GM18858 (cell line): ENCODE measurements at regions not wholly inside any gene's neighbourhood (a gene's known extent, or its start where the extent isn't known, plus 50 kb on each side); places are given as distances from the start of the nearest gene placed in this dataset.
"Not testable (repeated sequence)": the region's sequence is repeated elsewhere in the genome, so short reads cannot be mapped to it uniquely, and the experiment has no call there.

ENCODE experiments used
- ATAC-seq: cut with Tn5 transposase; IDR thresholded peaks from one replicate; pipeline ENCODE4 v1.9.1; 2021; ENCODE audit not compliant: unreplicated experiment

- no peak for ATAC-seq
These were observed 572.2 kb upstream of the SOX9 start for GRCh38 chr17:71548540-71549190.

- ATAC-seq = no peak
These were observed 570.1 kb upstream of the SOX9 start for GRCh38 chr17:71550675-71551074.

- no peak for ATAC-seq
These were observed 567.4 kb upstream of the SOX9 start for GRCh38 chr17:71553381-71553780.

- no peak for ATAC-seq
These were observed 561.9 kb upstream of the SOX9 start for GRCh38 chr17:71558901-71559300.

- no peak for ATAC-seq
These were observed 548.5 kb upstream of the SOX9 start for GRCh38 chr17:71572343-71572742.

GRCh38 chr17:71578446-71578845 is 542.4 kb upstream of the SOX9 start:
- ATAC-seq = no peak

GRCh38 chr17:71580220-71580619 is 540.6 kb upstream of the SOX9 start:
- ATAC-seq = no peak

GRCh38 chr17:71585540-71585939 is 535.3 kb upstream of the SOX9 start:
- no peak for ATAC-seq

GRCh38 chr17:71592431-71592830 is 528.4 kb upstream of the SOX9 start:
- ATAC-seq = no peak

- no peak for ATAC-seq
These were observed 527.7 kb upstream of the SOX9 start for GRCh38 chr17:71593078-71593477.

- ATAC-seq = not testable (repeated sequence)
These were observed 521.2 kb upstream of the SOX9 start for GRCh38 chr17:71599583-71599982.

- ATAC-seq = no peak
These were observed 520.6 kb upstream of the SOX9 start for GRCh38 chr17:71600137-71600789.

- no peak for ATAC-seq
These were observed 518.8 kb upstream of the SOX9 start for GRCh38 chr17:71601894-71602504.

- ATAC-seq = no peak
These were observed 506.8 kb upstream of the SOX9 start for GRCh38 chr17:71613996-71614395.

GRCh38 chr17:71615820-71616219 is 505.0 kb upstream of the SOX9 start:
- no peak for ATAC-seq

GRCh38 chr17:71617767-71618166 is 503.1 kb upstream of the SOX9 start:
- not testable (repeated sequence) for ATAC-seq

- no peak for ATAC-seq
These were observed 495.5 kb upstream of the SOX9 start for GRCh38 chr17:71625330-71625729.

- no peak for ATAC-seq
These were observed 492.5 kb upstream of the SOX9 start for GRCh38 chr17:71628306-71628705.

- ATAC-seq = no peak
These were observed 489.3 kb upstream of the SOX9 start for GRCh38 chr17:71631483-71631882.

GRCh38 chr17:71632328-71632727 is 488.5 kb upstream of the SOX9 start:
- no peak for ATAC-seq

GRCh38 chr17:71633391-71633849 is 487.4 kb upstream of the SOX9 start:
- ATAC-seq = no peak

- ATAC-seq = no peak
These were observed 486.4 kb upstream of the SOX9 start for GRCh38 chr17:71634376-71634775.
